Cardiac fibroblast (primary cell): ENCODE measurements at regions not wholly inside any gene's neighbourhood (a gene's known extent, or its start where the extent isn't known, plus 50 kb on each side); places are given as distances from the start of the nearest gene placed in this dataset.
A peak's percentile ranks its signal among the peaks of the same experiment; 100 is the strongest.

Source experiments
- DNase-seq, 2 donors: peaks; one replicate each; pipeline versions ENCODE4 v3.0.0 to v3.0.0-alpha.2; 2010; ENCODE audit warnings: low read depth in 2 of 2
- H3K4me3 ChIP-seq, 2 donors: replicated peaks in 1 of 2; 1 replicate in 1 of 2; 2 replicates in 1 of 2; pipeline ENCODE4 v1.5.1; 2011; ENCODE audit warnings: low read depth in 2 of 2, low read length in 2 of 2, mild to moderate bottlenecking in 2 of 2, moderate library complexity in 1 of 2
- TF ChIP-seq, protein P1 (sequence below): IDR thresholded peaks from one replicate; pipeline ENCODE4 v1.5.1; 2011; ENCODE audit warnings: low read depth, mild to moderate bottlenecking, low read length, inconsistent platforms

DNA sequence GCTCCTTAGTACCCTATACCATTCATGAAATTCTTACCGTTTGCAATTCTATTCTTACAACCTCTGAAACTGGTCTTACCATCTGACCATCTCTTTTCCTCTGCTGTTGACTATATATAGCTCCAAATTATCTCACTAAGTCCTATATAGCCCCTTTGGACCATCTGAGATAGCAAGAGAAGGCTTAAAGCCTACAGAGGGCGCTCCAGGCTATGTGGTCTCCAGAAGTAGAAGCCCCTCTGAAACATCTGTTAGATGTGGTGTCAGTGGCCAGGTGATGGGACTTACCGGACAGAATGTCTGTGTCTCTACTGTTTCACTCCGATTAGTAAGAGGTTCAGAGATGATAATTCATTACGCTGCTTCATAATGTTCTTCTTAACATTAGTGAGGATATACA, 140.7 kb upstream of the BMP2 start:
- DNase-seq = no peak
- TF ChIP-seq, protein P1, sequence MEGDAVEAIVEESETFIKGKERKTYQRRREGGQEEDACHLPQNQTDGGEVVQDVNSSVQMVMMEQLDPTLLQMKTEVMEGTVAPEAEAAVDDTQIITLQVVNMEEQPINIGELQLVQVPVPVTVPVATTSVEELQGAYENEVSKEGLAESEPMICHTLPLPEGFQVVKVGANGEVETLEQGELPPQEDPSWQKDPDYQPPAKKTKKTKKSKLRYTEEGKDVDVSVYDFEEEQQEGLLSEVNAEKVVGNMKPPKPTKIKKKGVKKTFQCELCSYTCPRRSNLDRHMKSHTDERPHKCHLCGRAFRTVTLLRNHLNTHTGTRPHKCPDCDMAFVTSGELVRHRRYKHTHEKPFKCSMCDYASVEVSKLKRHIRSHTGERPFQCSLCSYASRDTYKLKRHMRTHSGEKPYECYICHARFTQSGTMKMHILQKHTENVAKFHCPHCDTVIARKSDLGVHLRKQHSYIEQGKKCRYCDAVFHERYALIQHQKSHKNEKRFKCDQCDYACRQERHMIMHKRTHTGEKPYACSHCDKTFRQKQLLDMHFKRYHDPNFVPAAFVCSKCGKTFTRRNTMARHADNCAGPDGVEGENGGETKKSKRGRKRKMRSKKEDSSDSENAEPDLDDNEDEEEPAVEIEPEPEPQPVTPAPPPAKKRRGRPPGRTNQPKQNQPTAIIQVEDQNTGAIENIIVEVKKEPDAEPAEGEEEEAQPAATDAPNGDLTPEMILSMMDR = peak; percentile 5
- no peak overlapping the region for H3K4me3 ChIP-seq

DNA sequence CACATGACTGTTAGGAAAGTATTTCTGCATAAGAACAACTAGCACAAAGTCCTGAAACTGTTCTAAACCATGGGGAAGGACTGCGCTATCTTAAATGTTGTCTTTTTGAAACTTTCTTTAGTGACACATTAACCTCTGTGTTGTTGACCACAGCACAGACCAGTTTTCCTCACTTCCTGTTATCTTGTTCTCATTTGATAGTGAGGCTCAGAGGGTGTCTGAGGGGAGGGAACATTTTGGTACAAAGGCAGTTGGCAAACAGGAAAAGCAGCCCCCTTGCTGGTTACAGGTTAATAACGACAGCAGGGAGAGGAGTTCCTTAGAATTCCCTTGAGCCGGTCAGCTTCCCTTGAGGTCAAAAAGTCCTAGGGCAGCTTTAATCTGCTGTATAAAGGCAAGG, 143.5 kb upstream of the BMP2 start:
- no peak overlapping the region for H3K4me3 ChIP-seq
- TF ChIP-seq, protein P1 = no peak
- no peak for DNase-seq

DNA sequence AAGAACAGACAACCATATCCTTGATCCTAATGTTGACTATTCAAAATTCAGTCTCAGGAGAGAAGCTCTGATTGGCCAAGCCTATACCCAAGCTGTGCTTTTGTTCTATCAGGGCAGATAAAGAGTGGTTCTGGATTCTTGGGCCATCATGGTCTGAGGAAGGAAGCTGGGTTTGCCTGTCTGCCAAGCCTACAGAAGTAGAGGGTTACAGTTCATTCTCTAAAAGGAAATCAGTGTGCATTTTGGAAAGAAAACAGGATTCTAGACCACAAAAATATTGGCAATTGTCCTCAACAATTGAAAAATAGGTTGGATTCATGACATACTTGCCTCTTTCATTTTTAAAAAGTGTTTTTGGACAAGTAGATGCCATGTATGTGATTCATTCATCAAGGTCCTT, 145.4 kb upstream of the BMP2 start:
- TF ChIP-seq, protein P1 = no peak
- no peak overlapping the region for H3K4me3 ChIP-seq
- peak in 1 of 2 donors; percentile 22 for DNase-seq

DNA sequence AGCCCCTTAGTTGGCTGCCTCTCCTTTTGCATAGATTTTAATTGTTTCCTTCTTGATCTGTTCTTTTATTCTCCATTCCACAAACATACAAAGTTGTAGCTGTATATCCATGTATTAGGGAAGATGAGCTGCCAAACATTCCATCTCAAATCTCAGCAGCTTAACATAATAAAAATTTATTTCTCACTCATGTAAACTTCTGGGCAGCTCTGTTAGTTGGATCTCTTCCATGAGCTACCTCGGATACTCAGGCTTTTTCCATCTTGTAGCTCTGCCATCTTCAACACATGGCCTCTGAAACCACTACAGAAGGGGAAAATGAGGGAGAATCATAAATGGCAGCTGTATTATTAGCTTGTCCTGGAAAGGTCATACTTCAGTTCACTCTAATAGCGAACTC, 149.4 kb upstream of the BMP2 start:
- TF ChIP-seq, protein P1 = no peak
- DNase-seq = no peak
- no peak overlapping the region for H3K4me3 ChIP-seq

DNA sequence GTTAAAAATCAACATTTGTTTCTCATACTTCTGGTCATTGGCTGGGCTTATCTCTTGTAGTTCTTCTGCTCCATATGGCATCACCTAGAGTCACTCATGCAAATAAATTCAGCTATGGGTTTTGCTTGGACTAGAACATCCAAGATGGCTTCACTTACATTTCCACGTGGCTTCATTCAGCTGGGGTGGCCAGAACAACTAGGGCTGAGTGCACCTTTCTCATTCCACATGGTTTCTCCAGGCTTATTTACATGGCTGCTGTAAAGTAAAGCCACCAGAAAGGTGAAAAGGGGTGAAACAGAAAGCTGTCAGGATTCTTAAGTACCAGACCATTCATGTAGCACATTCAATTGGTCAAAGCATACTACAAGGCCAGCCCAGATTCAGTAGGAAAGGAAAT, 151.1 kb upstream of the BMP2 start:
- no peak for DNase-seq
- H3K4me3 ChIP-seq = no peak overlapping the region
- TF ChIP-seq, protein P1 = no peak

DNA sequence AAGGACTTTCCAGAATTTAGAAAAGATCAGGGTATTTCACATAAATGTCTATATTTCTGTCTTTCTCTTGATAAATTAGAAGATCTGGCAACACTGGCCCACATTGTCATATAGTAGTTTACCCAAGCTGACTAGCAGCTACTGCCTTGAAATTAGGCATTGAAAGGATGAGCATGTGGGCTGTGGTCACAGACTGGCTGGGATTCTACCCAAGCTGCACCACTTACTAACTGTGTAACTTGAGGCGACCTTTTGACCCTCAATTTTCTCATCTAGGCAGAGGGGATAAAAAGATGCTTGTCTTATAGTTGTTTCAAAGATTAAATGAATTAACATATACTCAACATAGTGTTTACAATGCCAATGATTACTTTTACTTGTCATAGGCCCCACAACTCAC, 152.7 kb upstream of the BMP2 start:
- no peak for DNase-seq
- TF ChIP-seq, protein P1 = no peak
- no peak overlapping the region for H3K4me3 ChIP-seq

DNA sequence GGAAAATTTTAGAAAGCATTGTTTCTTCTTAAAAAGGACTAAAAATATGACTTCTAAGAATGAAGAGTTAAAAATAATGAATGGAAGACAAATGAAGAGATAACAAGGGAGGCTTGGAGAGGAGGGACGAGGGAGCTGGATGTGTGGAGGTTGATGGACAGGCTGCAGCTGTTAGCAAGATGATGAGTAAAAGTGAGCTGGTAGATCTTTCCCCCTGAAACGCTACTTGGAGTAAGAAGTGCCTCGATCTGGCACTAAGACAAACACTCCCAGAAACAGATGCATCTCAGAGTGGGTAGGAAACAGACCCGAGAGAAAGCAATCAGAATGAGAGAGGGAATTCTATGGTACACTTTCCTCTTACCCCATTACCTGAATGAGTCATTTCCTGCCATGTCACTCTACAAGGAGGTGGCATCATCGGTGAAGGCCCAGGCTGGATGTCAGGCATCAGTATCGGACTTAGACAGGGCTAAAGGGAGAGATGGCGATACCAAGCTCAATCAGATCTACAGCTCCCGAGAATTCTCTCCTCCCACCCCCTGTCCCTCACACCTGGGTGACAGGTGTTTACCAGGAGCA, 154.1 kb upstream of the BMP2 start:
- no peak for DNase-seq
- TF ChIP-seq, protein P1 = no peak
- no peak overlapping the region for H3K4me3 ChIP-seq
